Hepatocyte (in vitro differentiated cells): ENCODE measurements at regions not wholly inside any gene's neighbourhood (a gene's known extent, or its start where the extent isn't known, plus 50 kb on each side); places are given as distances from the start of the nearest gene placed in this dataset.

Experiments
- EZH2 ChIP-seq: fragments of 200-600 bp; sonication (generic); IDR thresholded peaks from 2 replicates; pipeline ENCODE4 v1.6.1; 2016; ENCODE audit warnings: antibody characterized with exemption, mild to moderate bottlenecking, borderline replicate concordance
- EZH2phosphoT487 ChIP-seq: fragments of 200-600 bp; sonication (generic); IDR thresholded peaks from one replicate; pipeline ENCODE4 v1.6.1; 2018; ENCODE audit warnings: antibody characterized with exemption, mild to moderate bottlenecking, low read depth, moderate library complexity; ENCODE audit not compliant: unreplicated experiment, severe bottlenecking
- TF ChIP-seq, protein P1 (sequence below): fragments of 200-600 bp; sonication (generic); IDR thresholded peaks from 2 replicates; pipeline ENCODE4 v1.5.1; 2016; ENCODE audit warnings: antibody characterized with exemption, mild to moderate bottlenecking; ENCODE audit not compliant: poor library complexity

DNA sequence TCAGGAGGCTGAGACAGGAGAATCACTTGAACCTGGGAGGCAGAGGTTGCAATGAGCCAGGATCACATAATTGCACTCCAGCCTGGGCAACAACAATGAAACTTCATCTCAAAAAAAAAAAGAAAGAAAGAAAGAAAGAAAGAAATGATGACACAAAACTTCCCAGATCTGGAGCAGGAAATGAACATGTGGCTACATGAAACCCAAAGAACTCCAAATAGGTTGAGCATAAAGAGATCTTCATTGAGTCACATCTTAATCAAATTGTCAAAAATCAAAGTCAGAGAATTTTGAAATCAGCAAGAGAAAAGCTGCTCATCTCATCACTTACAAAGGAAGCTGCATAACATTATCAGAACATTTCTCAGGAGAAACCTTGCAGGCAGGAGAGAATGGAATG, 247.0 kb downstream of the IBTK start:
- TF ChIP-seq, protein P1, sequence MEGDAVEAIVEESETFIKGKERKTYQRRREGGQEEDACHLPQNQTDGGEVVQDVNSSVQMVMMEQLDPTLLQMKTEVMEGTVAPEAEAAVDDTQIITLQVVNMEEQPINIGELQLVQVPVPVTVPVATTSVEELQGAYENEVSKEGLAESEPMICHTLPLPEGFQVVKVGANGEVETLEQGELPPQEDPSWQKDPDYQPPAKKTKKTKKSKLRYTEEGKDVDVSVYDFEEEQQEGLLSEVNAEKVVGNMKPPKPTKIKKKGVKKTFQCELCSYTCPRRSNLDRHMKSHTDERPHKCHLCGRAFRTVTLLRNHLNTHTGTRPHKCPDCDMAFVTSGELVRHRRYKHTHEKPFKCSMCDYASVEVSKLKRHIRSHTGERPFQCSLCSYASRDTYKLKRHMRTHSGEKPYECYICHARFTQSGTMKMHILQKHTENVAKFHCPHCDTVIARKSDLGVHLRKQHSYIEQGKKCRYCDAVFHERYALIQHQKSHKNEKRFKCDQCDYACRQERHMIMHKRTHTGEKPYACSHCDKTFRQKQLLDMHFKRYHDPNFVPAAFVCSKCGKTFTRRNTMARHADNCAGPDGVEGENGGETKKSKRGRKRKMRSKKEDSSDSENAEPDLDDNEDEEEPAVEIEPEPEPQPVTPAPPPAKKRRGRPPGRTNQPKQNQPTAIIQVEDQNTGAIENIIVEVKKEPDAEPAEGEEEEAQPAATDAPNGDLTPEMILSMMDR, result no peak
- TF ChIP-seq EZH2 (no peak), EZH2phosphoT487 (no peak)
